Peyer's patch (tissue), 4 donors: ENCODE measurements at regions not wholly inside any gene's neighbourhood (a gene's known extent, or its start where the extent isn't known, plus 50 kb on each side); places are given as distances from the start of the nearest gene placed in this dataset.

Source experiments
- DNase-seq, 3 donors: peaks; one replicate each; pipeline ENCODE4 v3.0.0-alpha.2; 2017 to 2019
- H3K27ac ChIP-seq, 4 donors: fragments of 200-600 bp; sonication (generic); one replicate each; pipeline ENCODE4 v1.5.1; 2016 to 2019
- H3K27me3 ChIP-seq, 2 donors: fragments of 200-600 bp; sonication (generic); one replicate each; pipeline ENCODE4 v1.5.1; 2019
- H3K36me3 ChIP-seq, 3 donors: fragments of 200-600 bp; sonication (generic); one replicate each; pipeline ENCODE4 v1.5.1; 2016 to 2019
- H3K4me1 ChIP-seq, 4 donors: fragments of 200-600 bp; sonication (generic); one replicate each; pipeline ENCODE4 v1.5.1; 2016 to 2019
- H3K4me3 ChIP-seq, 4 donors: fragments of 200-600 bp; sonication (generic); 1 replicate in 3 of 4; 2 replicates in 1 of 4; pipeline ENCODE4 v1.5.1; 2016 to 2019; ENCODE audit warnings: mild to moderate bottlenecking in 1 of 4
- H3K9me3 ChIP-seq, 4 donors: fragments of 200-600 bp; sonication (generic); one replicate each; pipeline ENCODE4 v1.5.1; 2016 to 2019; ENCODE audit warnings: mild to moderate bottlenecking in 1 of 4
- CTCF ChIP-seq, 6 experiments: fragments of 450-650 bp in 4 of 6; fragments of 200-600 bp in 2 of 6; sonication (generic) in 1 of 6; IDR thresholded peaks; one replicate each; pipeline ENCODE4 v1.5.1; 2017 to 2019; ENCODE audit warnings: antibody characterized with exemption in 6 of 6, mild to moderate bottlenecking in 3 of 6, moderate library complexity in 1 of 6
- POLR2A ChIP-seq, 2 donors: fragments of 450-650 bp; IDR thresholded peaks; one replicate each; pipeline ENCODE4 v1.5.1; 2017; ENCODE audit warnings: antibody characterized with exemption in 2 of 2, mild to moderate bottlenecking in 2 of 2, moderate library complexity in 2 of 2

DNA sequence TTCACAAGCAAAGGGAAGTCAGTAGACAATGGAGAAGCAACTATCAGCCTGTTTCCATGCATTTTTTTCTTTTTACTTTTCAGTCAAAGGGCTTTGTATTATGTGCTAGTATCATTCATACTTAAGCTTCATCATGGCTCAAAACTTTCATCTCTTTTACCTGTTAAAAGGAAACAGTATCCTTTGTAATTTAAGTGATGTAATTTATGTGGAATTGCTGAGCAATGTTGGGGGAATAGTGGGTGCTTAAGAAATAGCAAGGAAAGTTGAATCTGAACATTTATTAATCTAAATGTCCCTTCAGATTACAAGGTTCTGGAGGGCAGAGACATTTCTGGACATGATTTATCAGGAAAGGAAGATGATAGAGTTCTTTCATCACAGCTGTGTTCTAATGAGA lies 915.3 kb downstream of the VRK1 start:
- H3K4me3 ChIP-seq: no peak overlapping the region
- H3K4me1 ChIP-seq: no peaks in the 10 kb centered on the region
- no peaks in the 10 kb centered on the region for H3K27me3 ChIP-seq
- H3K9me3 ChIP-seq: no peaks in the 10 kb centered on the region
- H3K27ac ChIP-seq: no peak overlapping the region
- no peak for DNase-seq
- TF ChIP-seq CTCF (IDR thresholded peaks at IDR 0.05) (no peak), POLR2A (IDR thresholded peaks at IDR 0.05) (no peak)
- no peaks in the 10 kb centered on the region for H3K36me3 ChIP-seq

GRCh38 chr14:97713023-97713422 lies 915.8 kb downstream of the VRK1 start:
- no peak for TF ChIP-seq POLR2A (IDR thresholded peaks at IDR 0.05)
- no peak for TF ChIP-seq CTCF (IDR thresholded peaks at IDR 0.05)
- no peaks in the 10 kb centered on the region for H3K4me1 ChIP-seq
- H3K4me3 ChIP-seq: no peak overlapping the region
- H3K9me3 ChIP-seq: no peaks in the 10 kb centered on the region
- no peaks in the 10 kb centered on the region for H3K27me3 ChIP-seq
- no peaks in the 10 kb centered on the region for H3K36me3 ChIP-seq
- DNase-seq: no peak
- no peak overlapping the region for H3K27ac ChIP-seq

DNA sequence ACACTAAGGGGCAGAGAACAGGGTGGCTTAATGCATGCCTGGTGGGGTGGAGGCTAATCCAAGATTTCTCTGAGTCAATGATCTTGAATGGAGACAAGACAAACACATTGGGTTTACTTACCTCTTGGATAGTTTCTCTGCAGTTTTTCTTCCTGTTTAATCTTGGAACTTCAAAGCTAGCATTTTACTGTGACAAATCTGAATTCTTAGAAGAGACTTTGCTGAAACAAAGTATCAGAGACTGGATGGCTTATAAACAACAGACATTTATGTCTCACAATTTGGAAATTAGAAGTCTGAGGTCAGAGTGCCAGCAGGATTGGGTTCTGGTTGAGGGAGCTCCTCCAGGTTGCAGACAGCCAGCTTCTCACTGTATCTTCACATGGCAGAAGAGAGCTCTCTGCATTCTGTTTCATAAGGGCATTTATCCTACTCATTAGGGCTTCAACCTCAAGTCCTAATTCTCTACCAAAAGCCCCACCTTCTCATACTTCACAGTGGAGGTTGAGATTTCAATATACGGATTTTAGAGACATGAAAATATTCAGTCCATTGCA lies 921.8 kb downstream of the VRK1 start:
- no peaks in the 10 kb centered on the region for H3K4me1 ChIP-seq
- H3K27me3 ChIP-seq: no peaks in the 10 kb centered on the region
- DNase-seq: no peak
- H3K27ac ChIP-seq: no peak overlapping the region
- no peaks in the 10 kb centered on the region for H3K9me3 ChIP-seq
- TF ChIP-seq CTCF (IDR thresholded peaks at IDR 0.05): no peak
- no peak for TF ChIP-seq POLR2A (IDR thresholded peaks at IDR 0.05)
- H3K4me3 ChIP-seq: no peak overlapping the region
- H3K36me3 ChIP-seq: no peaks in the 10 kb centered on the region

- Histone ChIP-seq H3K27me3 (no peaks in the 10 kb centered on the region), H3K27ac (no peak overlapping the region), H3K9me3 (no peaks in the 10 kb centered on the region), H3K4me3 (no peak overlapping the region), H3K36me3 (no peaks in the 10 kb centered on the region), H3K4me1 (no peaks in the 10 kb centered on the region)
- DNase-seq: peak in 2 of 3 donors; percentile 35 to 66
- TF ChIP-seq CTCF (IDR thresholded peaks at IDR 0.05) (no peak), POLR2A (IDR thresholded peaks at IDR 0.05) (no peak)
Observed at GRCh38 chr14:97719931-97720330, 922.7 kb downstream of the VRK1 start.

GRCh38 chr14:97723351-97723750 lies 926.2 kb downstream of the VRK1 start:
- DNase-seq: no peak
- no peak overlapping the region for H3K27ac ChIP-seq
- H3K27me3 ChIP-seq: no peaks in the 10 kb centered on the region
- TF ChIP-seq POLR2A (IDR thresholded peaks at IDR 0.05) (no peak), CTCF (IDR thresholded peaks at IDR 0.05) (no peak)
- H3K9me3 ChIP-seq: no peaks in the 10 kb centered on the region
- no peaks in the 10 kb centered on the region for H3K36me3 ChIP-seq
- no peak overlapping the region for H3K4me3 ChIP-seq
- no peaks in the 10 kb centered on the region for H3K4me1 ChIP-seq

GRCh38 chr14:97723819-97724218 lies 926.6 kb downstream of the VRK1 start:
- DNase-seq: no peak
- Histone ChIP-seq H3K4me1 (no peaks in the 10 kb centered on the region), H3K9me3 (no peaks in the 10 kb centered on the region), H3K27me3 (no peaks in the 10 kb centered on the region), H3K36me3 (no peaks in the 10 kb centered on the region), H3K4me3 (no peak overlapping the region), H3K27ac (peak overlapping the region in 3 of 4 donors; percentile 38 to 63 (median 46))
- TF ChIP-seq POLR2A (IDR thresholded peaks at IDR 0.05) (no peak), CTCF (IDR thresholded peaks at IDR 0.05) (no peak)
